ENCODE measurements at regions not wholly inside any gene's neighbourhood (a gene's known extent, or its start where the extent isn't known, plus 50 kb on each side); places are given as distances from the start of the nearest gene placed in this dataset.

GRCh38 chr2:125707611-125708010 is 948.3 kb upstream of the GYPC start:
- Histone ChIP-seq H3K4me2 (no peak overlapping the region), H3F3A (replicated peaks; ENCODE audit: low read depth) (no peaks in the 10 kb centered on the region), H3K4me1 (ENCODE audit: insufficient read depth) (no peaks in the 10 kb centered on the region), H3K9me2 (ENCODE audit: insufficient read depth) (peaks cover 9% of the 10 kb centered on the region; the same call in 1 of the 2 replicates), H3K4me3 (no peak overlapping the region), H4K20me1 (replicated peaks; ENCODE audit: insufficient read depth) (no peaks in the 10 kb centered on the region), H3K27ac (ENCODE audit: low read depth) (no peak overlapping the region), H3K79me2 (replicated peaks; ENCODE audit: insufficient read depth) (no peaks in the 10 kb centered on the region), H3K36me3 (ENCODE audit: insufficient read depth) (no peaks in the 10 kb centered on the region), H3K27me3 (ENCODE audit: insufficient read depth) (no peaks in the 10 kb centered on the region), H2AFZ (no peak overlapping the region)
- H3K9me3 Mint-ChIP-seq = no peaks in the 10 kb centered on the region; the same call in 2 of the 3 replicates
- H3K27ac Mint-ChIP-seq = no peak overlapping the region
- peaks cover 4% of the 10 kb centered on the region for H3K27me3 Mint-ChIP-seq (ENCODE audit: insufficient read depth, low read depth, poor library complexity)
- peaks cover 4% of the 10 kb centered on the region; the same call in 2 of the 3 replicates for H3K4me1 Mint-ChIP-seq
- DNase-seq (ENCODE audit: low spot score) (no peak), ATAC-seq (no peak)
- no peaks in the 10 kb centered on the region for H3K36me3 Mint-ChIP-seq (ENCODE audit: low read depth)
- H3K4me3 Mint-ChIP-seq = no peak overlapping the region
- TF ChIP-seq STAT1 (IDR thresholded peaks at IDR 0.05; ENCODE audit: unreplicated experiment) (no peak), ZNF331 (CRISPR knock-in tag; IDR thresholded peaks at IDR 0.05; ENCODE audit: low read depth) (no peak), JUNB (IDR thresholded peaks at IDR 0.05; ENCODE audit: unreplicated experiment) (no peak), EZH2 (IDR thresholded peaks at IDR 0.05; ENCODE audit: low read depth, unreplicated experiment) (no peak), CTCF (conservative IDR thresholded peaks at IDR 0.05; ENCODE audit: low read depth in 2 of 2) (no peak), CREB1 (CRISPR knock-in tag; IDR thresholded peaks at IDR 0.05; ENCODE audit: low read depth) (no peak), POLR2AphosphoS5 (IDR thresholded peaks at IDR 0.05; ENCODE audit: low read depth) (no peak), ZNF462 (CRISPR knock-in tag; IDR thresholded peaks at IDR 0.05) (no peak), EZH2phosphoT487 (IDR thresholded peaks at IDR 0.05; ENCODE audit: unreplicated experiment) (no peak), REST (IDR thresholded peaks at IDR 0.05; ENCODE audit: unreplicated experiment) (no peak), NANOG (IDR thresholded peaks at IDR 0.05; ENCODE audit: borderline replicate concordance) (no peak)
